Skeletal muscle cell (primary cell): ENCODE measurements at regions not wholly inside any gene's neighbourhood (a gene's known extent, or its start where the extent isn't known, plus 50 kb on each side); places are given as distances from the start of the nearest gene placed in this dataset.

Experiments used
- DNase-seq: peaks from one replicate; pipeline ENCODE4 v3.0.0-alpha.2; 2010; ENCODE audit warnings: low read depth
- H3K4me3 ChIP-seq: 2 replicates; pipeline ENCODE4 v1.5.1; 2011; ENCODE audit warnings: low read depth, mild to moderate bottlenecking, control low read depth, low read length, moderate library complexity

DNA sequence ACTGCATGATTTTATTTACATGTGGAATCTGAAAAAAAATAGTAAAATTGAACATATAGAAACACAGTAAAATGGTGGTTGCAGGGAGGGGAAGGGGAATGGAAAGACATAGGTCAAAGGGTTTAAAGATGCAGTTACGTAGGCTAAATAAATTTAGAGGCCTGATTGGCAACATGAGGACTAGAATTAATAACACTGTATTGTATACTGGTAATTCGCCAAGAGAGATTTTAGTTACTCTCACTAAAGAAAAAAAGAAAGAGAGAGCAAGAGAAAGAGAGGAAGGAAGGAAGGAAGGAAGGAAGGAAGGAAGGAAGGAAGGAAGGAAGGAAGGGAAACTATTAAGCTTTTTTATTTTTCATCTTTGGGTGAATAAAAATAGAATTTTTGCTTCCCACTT lies 488.1 kb downstream of the PCDH10 start:
- DNase-seq: no peak
- no peak overlapping the region for H3K4me3 ChIP-seq

DNA sequence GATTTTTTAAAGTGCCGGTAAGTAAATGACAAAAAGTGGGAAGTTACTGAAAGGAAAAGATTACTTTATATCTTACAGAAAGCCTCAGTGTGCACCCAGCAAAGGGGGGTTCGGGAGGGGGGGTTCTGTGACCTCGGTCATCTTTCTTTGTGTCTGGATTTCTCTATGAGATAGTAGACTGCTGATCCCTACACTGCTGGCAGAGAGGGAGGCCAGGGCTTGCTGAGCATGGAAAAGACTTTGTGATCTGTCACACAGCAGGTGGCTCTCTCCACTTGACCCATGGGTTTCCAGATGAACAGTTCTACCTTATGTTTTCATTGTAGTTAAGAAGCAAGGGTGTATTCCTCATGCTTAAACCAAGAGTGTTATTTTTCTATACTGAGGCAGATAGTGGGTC lies 475.6 kb downstream of the PCDH10 start:
- no peak for DNase-seq
- no peak overlapping the region for H3K4me3 ChIP-seq

DNA sequence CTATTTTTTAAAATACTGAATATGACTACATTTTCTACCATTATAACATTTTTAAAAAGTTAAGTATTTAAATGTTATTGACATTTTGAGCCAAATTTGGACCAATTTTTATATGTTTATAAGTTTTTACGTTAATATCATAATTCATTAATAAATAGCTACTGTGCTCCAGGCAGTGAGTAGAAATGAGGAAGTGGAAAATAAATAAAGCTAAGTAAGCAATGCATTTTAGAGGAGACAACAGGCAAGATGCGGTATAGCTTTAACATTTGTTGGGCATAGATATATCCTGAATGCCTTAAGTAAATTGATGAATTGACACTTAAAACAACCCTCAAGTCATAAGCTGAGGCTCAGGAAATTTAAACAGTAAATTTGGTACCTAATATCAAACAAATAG lies 474.8 kb downstream of the PCDH10 start:
- DNase-seq: no peak
- no peak overlapping the region for H3K4me3 ChIP-seq

DNA sequence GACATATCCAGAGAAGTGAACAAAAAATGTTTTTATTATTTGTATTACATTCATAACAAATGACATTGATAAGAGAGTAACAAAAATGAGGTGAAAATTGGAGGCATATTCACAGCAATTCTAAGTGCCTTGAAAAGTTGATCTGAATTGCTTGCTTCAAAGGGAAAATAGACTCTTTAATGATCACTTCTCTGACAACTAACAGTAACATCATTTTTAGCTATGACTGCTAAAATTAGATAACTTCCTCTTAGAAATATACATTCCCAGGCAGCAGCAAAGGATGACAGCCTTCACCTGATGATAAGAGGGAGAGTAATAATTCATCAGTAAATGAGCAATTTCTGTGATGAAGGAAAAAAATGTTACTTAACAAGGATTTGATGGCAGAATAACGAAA lies 472.5 kb downstream of the PCDH10 start:
- DNase-seq: no peak
- no peak overlapping the region for H3K4me3 ChIP-seq

DNA sequence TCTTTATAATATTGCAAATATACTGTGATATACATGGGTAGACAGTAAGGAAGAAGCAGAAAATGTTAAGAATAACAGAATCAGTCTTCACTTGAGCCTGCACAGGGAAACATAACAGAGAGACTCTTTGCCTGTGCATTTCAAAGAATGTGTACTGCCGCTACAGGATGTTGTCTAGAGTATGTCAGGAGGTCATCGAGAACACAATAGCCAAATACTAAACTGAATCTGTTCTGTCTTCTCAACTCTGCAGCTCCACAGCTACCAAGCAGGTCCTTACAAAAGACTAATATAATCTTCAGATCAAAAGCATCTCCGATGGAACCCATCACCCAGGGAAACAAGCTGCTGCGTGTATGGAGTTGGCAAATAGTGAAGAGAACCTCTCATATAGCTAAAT lies 471.5 kb downstream of the PCDH10 start:
- no peak for DNase-seq
- H3K4me3 ChIP-seq: no peak overlapping the region

DNA sequence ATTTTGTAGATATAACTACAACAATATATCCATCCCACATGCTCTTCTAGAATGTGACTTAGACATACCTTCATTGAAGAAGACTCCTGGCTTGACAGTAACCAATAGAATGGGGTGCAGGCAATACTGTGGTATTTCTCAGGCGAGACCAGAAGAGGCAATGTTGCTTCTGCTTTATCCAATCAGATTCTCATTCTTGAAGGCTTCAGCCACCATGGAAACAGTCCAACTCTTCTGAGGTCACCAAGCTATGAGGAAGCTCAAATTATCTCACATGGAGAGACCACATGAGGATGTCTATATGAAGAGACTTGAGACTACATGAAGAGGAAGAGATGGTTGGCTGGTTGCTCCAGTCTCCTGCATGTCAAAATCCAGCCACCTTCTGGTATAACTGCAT lies 469.9 kb downstream of the PCDH10 start:
- DNase-seq: no peak

DNA sequence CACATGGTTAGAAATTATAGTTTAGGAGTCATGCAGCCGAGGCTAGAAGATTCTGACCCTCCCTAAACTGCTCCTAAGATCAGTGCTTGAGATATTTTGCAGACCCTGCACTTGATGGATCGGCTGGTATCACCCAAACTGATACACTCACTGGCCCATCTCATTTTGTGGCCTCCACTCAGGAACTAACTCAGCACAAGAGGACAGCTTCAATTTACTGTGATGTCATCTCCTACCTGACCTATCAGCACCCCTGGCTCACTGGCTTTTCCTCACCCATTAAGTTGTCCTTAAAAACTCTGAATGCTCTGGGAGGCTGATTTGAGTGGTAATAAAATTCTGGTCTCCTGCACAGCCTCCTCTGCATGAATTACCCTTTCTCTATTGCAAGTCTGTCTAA lies 450.9 kb downstream of the PCDH10 start:
- no peak overlapping the region for H3K4me3 ChIP-seq
- DNase-seq: no peak

More for the DNA sequence above, 469.9 kb downstream of the PCDH10 start:
- no peak overlapping the region for H3K4me3 ChIP-seq

DNA sequence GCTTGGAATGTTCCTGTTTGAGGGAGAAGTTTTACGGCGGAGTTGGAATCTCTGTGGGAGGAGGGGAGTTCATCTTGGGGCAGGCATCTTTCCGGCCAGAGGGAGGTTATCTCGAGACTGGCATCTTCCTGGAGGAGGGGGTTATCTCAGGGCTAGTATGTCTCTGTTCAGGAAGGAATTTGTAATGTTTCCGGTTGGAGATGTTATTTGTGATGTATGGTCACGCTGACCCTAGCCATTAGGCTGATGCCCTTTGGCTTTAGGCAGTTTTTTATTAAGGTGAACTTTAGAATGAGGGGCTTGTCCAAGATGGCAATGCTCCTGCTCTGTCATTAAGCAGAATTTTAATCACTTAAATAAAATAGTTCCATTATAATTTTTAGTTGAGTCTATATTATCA lies 449.7 kb downstream of the PCDH10 start:
- DNase-seq: no peak
- no peak overlapping the region for H3K4me3 ChIP-seq

DNA sequence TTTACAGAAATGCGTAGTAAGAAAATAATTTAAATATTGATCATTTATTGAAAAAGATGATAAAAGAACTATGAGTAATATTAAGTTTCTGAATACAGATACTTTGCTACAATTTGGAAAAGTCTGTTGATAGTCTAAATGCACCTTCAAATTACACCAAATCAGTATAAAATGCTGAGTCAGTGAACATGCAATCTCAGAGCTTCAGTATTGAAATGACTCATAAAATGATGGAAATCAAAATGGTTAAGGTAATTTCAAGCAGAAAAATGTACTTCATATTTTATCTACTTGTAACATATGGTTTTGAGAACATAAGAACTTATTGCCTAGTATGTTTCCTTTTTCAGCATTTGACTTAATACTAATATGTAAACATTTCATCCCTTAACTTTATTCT lies 448.2 kb downstream of the PCDH10 start:
- DNase-seq: no peak
- no peak overlapping the region for H3K4me3 ChIP-seq

DNA sequence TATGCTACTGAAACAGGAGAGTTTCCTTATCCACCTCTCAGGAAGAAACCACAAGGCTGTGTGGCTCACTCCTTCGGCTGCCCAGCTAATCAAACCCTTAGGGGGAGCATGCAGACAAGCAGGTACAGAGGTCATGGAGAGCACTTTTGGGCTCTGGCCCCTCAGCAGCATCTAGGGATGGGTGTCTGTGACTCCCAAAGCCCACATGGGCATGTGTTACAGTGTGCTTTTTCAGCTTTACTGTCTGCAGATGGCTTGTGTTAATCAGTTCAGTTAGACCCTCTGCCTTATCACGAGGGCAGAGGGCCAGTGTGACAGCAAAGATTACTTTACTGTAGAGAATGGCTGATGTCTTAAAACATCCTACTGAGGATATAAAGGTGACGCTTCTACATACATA lies 447.4 kb downstream of the PCDH10 start:
- H3K4me3 ChIP-seq: no peak overlapping the region
- no peak for DNase-seq

DNA sequence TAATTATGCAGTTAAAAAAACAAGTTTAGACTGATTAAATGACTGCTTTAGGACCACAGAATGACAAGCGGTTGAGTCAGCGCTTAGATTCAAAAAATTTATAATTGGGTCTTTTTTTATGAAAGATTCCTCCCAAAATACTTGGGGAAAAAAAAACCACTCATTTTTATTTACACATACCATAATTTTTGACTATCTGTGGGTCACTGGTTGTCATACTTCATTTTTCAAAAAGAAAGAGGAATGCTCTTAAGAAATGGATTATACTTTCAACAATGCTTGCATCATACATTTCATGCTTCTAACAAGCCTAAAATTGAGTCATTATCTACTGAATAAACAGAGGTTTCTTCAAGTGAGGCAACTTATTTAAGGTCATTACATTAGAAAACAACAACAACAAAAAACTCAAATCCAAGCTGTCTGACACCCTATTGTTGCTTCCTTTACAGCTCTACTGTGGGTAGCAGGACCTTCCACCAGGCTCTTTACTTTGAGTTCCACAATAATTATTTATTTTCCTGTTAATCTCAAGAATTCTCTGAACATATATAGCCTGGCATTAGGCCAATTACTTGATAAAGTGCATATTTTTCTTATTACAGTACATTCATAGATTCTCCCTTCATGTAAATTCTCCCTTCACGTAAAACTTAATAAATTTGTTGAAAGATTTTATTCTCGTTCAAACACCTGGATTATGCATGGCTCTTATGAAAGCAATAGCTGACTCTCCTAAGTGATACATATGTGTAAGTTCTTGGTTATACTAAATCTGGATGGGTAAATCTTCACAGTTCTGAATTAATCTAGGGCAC lies 445.5 kb downstream of the PCDH10 start:
- no peak for DNase-seq
- H3K4me3 ChIP-seq: no peak overlapping the region

DNA sequence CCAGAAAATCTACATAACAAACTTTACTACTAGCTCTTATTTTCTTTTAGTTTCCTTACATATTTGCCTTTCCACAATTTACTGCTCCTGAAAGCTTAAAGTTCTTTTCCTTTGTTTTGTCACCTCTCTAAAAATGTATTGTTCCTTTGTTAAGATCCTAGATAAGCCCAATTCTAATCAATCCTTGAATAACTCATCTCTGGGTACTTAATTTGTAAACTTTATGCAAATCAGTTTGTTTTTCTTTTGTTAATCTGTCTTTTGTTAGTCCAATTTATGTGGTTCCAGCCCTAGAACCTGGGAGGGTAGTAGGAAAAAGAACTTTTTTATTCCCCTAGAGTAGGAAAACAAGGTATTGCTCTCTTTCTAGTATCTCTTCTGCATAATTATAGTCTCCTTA lies 444.7 kb downstream of the PCDH10 start:
- no peak overlapping the region for H3K4me3 ChIP-seq
- DNase-seq: no peak

DNA sequence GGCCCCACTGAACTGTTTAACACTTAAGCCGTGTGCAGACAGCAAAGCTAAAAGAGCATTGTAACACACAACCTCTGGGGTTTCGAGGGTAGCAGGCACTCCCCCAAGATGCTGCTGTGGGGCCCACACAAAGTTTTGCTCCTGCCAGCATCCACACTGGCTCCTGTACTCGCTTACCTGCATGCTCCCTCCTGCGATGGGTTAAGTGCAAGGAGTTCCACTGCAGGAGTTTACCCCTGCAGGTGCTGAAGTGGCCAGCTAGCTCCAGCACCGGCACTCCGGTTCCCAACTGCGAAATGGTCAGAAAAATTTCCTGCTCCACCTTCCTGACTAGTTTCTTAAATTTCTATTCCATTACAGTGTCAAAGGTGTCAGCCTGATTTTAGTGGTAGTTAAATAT lies 443.5 kb downstream of the PCDH10 start:
- no peak for DNase-seq
- H3K4me3 ChIP-seq: no peak overlapping the region

DNA sequence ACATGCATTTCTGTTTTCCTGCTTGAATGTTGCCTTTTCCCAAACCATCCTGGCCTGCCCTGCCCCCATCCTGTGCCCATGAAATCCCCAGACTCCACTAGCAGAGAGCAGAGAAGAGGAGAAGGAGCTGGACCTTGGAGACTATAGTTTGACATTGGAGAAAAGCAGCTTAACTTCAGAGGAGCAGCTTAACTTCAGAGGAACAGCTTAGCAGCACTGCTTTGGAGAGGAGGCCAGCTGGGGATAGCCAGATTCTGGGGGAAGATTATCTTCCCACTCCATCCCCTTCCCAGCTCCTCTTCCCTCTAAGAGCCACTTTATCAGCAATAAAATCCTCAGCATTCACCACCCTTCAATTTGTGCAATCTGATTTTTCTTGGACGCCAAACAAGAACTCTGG lies 443.0 kb downstream of the PCDH10 start:
- no peak overlapping the region for H3K4me3 ChIP-seq
- DNase-seq: no peak

DNA sequence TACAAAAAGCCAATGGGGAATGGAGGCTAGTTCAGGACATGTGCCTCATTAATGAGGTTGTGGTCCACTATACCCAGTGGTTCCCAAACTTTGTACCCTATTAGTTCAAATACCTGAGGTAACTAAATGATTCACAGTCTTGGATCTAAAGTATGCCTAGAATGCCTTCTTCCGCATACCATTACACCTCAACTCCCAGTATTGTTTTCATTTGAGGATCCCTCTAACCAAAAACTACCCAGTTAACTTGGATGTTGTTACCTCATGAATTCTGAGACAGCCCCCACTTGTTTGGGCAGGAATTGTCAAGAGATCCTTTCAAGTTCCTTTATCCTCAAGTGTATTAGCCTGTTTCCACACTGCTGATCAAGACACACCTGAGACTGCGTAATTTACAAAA lies 439.2 kb downstream of the PCDH10 start:
- no peak for DNase-seq
- H3K4me3 ChIP-seq: no peak overlapping the region

DNA sequence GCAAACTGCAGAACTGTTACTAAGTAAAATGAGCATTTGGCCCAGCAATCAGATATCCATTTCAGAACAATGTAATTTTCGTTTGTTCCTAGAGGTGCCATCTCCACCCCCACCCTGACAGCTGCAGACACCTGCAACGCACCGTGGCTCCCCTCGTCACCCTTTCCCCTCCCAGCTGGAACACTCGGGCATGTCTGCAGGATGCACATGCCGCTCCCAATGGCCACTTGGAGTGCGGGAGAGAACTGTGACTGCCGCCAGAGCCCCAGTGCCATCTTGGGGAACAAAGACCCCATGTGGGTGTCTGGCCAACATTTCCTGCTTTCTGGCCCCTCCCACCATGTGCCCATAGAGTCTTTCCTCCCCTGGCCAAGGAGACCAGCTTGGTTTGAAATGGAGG lies 436.2 kb downstream of the PCDH10 start:
- no peak overlapping the region for H3K4me3 ChIP-seq
- no peak for DNase-seq

DNA sequence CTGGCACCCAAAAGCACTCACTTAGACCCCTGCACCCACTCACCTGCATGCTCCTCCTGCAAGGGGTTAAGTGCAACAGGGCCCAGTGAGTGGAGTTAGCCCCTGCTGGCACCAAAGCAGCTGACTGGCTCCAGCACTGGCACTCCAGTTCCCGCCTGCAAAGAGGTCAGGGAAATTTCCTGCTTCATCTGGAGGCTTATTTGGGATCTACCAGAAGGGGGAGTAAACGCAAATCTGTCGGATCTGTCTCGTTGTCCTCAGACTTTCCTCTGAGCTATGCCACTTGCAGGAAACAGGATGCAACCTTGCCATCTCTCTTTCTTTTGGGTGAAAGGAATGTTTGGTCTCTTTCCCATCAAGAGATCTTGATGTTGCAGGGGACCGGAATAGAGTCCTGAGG lies 435.6 kb downstream of the PCDH10 start:
- no peak for DNase-seq
- H3K4me3 ChIP-seq: no peak overlapping the region

DNA sequence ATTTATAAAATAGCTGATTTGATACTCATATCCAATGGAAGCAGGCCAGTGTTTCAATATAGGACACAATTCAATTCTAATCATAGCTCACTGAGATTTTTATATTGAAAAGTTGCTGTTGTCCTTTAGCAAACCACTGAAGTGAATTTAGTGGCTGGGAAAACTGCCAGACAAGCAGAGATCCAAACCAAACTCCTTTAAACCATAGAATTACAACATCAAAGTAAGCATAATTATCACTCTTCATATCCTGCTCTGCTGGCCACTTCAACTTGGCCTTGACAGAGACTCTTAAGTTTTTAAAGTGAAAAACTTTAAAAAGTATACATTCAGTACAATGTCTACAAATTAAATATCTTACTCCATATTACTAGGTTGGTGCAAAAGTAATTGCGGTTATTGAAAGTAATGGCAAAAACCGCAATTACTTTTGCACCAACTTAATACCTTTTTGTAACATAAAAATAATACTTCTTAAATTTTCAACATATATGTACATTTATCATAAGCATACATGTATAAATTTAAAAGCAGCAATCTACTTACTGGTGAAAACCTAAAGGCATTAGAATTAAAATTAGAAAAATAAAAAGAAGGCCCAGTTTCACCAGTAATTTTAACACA lies 433.0 kb downstream of the PCDH10 start:
- no peak for DNase-seq
- H3K4me3 ChIP-seq: no peak overlapping the region

DNA sequence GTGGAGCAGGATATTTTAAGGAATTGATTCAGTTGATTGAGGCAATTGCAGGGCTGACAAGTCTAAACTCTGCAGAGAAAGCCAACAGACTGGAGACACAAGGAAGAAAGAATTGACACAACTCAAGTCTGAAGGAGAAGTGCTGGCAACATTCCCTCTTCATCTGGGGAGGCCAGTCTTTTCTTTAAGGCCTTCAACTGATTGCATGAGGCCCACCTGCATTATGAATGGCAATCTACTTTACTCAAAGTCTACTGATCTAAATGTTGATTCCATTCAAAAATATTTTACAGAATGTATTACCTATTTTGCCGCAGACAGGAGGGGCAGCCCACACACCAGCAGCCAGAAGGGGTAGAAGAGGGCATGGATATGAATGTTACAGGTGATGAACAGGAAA lies 425.2 kb downstream of the PCDH10 start:
- DNase-seq: no peak
- no peak overlapping the region for H3K4me3 ChIP-seq

DNA sequence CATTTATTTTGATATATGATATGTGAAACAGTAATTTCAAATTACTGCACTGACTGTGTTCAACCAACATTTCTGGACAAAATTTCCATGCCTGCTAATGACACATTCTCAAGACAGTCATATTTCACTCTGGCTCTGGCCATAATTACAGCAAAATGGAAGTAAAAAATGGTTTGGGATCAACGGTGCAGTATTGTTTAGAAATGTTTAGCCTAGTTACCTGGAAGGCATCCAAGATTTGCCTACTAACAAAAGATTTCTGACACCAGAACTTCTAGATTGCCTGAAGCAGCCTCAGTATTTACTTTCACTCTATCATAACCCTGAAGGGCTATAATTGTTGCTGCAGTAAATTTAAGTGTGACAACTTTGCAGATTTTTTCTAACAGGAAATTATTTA lies 416.3 kb downstream of the PCDH10 start:
- no peak overlapping the region for H3K4me3 ChIP-seq
- DNase-seq: no peak

DNA sequence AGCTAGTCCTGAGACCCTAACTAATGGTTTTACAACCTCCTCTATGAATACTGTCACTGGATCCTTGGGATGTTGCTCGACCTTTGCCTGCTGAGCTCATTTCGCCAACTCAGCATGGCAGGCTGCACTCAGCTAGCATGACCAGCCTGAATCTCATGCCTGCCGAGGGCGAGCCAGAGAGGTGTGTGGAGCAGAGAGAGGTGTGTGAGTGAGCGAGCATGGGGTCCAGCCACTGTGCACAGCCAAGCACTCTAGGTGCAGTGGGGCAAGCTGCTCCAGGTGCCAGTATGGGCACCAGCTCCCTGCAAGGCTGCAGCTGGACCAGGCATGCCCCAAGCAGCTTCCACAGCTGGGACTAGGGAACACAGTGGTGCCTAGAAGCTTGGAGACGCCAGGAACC lies 410.9 kb downstream of the PCDH10 start:
- no peak overlapping the region for H3K4me3 ChIP-seq
- no peak for DNase-seq
